ENCODE measurements at regions not wholly inside any gene's neighbourhood (a gene's known extent, or its start where the extent isn't known, plus 50 kb on each side); places are given as distances from the start of the nearest gene placed in this dataset.

DNA sequence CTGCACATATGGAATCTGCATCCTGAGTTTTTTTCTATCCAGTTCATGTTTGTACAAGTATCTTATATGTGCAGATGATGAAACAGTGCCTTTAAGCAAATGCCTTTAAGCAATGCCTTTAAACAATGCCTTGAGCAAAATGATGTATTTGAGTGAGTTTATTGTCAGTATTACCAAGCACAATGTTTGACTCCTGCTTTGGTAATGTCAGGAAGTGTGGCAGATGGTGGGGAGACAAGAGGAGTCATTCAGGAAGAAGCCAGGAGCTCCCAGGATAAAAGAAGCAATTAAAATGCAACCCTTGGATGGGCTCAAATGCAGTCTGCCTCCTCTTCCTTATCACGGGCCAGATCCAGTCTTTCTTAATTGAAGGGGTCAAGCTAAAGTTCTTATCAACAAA, 108.7 kb upstream of the KCNJ15 start:
- DNase-seq (ENCODE audit: low read depth), result peak; percentile 62

DNA sequence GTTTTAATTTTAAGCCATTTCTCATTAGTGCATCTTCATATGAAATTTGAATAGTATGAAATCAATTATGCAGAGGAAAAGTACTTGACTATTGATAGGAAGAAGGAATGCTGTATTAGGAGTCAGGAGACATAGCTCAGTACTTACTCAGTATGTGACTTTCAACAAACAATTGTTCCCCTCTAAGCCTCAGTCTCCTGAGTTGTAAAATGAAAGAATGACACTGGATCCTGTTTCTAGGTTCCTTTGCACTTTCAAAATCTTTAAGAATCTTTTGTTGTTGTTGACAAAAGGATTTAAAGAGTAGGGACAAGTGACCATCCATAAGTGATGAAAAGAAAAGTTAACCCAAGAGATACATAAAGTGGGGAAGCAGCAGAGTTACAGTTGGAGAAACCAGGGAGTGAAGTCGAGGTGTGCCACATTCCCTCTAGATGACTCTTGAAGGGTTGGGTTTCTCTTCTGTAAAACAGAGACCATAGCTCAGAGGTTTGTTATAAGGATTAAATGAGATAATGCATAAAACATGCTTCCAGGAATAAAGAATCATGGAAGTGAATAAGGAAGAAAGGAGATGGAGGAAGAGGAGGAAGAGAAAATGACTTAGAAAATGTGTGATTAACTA, 105.7 kb upstream of the KCNJ15 start:
- DNase-seq (ENCODE audit: low read depth), result no peak

DNA sequence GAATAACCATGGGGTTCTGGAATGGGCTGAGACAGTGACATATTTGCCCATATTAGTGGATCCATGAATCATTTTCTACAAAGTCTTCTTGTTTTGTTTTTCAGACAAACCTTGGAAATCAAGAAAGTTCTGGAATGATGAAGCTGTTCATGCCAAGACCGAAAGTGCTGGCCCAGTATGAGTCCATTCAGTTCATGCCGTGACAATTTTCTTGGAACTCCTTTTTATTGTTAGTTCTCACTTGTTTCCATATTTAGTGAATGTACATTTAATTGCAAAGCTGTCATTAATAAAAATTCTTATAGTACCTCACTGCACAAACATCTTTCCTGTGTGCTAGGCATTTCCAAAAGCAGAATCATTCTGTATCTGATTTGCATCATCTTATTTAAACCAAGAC, 100.6 kb upstream of the KCNJ15 start:
- DNase-seq (ENCODE audit: low read depth), result no peak

DNA sequence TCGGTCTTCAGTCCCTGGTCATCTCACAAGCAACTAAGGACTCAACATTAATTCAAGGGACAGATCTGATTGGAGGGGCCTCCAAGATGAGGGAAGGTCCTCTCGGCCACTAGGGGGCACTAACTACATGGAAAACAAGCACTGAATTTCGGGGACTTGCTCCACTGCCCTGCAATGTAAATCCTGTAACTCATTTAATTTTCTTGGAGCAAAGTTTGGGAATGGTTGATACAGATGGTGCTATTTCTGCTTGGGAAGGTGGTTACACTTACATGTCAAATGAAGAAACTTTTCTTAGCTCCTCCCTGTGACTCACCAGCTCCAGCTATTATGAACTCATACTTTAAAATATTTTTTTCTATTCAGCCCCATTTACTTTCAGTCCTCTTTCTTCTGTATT, 97.4 kb upstream of the KCNJ15 start:
- peak; percentile 71 for DNase-seq (ENCODE audit: low read depth)

DNA sequence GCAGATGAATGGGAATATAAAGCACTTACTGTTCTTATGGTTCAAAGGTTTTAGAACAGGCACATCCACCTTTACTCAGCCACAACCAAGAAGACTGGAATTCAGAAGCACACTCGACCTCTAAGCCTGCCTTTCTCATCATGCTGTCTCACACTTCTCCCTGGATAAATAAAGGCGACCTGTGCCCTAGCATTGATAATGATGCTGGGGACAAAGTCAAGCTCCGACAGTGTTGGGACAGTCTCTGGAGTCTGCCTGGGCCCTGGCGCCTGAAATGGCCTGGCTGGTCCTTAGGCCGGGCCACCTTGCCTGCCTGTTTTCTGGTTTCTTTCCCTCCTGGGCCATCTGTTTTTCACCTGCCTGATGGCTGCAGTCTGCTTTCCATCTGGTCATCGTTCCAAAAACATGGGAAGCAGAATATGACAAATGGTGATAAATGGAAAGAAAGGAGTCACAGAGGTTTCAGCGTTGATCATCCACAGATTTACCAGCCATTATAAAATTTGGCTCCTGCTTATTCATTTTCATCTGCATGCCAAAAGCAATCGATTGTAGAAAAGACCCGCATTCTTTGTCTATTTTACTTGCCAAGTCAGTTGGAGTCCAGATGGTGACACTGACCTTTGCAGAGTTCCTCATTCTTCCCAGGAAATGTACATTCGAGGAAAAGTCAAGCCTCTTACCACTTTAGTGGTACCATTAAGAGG, 91.2 kb upstream of the KCNJ15 start:
- DNase-seq (ENCODE audit: low read depth), result no peak

DNA sequence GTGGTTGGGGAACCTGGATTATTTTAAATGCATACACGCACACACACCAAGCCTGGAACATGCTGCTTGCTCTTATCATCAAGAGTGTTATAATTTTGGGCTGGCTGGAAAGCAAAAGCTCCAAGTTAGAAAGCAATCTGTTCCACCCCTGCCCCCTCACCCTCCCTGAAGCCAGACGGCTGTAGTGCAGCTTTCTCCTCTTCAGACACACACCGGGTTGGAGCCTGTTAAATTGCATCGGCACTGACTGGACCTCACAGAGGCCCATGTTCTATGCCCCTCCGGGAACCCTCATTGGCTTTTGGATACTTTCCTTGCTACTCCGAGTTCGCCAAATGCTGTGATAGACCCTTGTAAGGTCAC, 90.6 kb upstream of the KCNJ15 start:
- DNase-seq (ENCODE audit: low read depth), result no peak

DNA sequence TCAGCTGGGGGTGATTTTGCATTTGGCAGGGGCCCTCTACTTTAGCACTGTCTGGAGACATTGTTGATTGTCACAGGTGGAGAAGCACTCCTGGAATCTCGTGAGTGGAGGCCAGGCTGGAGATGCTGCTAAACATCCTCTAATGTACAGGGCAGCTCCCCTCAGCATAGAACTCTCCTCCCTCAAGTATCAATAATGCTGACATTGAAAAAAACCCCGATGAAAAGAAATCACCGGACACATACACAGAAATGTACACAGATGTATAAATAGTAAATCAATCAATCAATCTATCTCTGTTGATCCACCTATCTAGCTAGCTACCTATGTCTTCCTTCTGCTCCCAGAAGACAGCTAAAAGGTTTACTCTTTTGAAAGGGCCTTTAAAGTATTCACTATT, 89.4 kb upstream of the KCNJ15 start:
- no peak for DNase-seq (ENCODE audit: low read depth)

DNA sequence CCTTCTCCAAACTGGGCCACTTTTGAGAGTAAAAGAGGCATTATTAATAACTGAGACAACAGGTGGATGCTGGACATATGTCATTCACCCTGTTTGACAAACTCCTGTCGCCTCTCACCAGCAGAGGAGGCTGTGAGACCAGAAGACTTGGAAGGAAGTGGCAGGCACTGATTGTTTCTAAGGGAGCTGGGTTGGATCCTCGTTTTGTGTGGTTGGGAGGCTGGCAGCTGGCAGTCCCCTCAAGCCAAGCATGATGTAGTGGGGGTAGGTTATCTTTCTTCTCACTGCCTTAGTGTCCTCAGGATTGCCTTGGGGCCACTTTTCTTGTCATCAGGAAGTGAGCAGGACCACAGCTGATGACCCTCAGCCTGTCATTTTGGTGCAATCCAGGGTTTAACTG, 86.5 kb upstream of the KCNJ15 start:
- DNase-seq (ENCODE audit: low read depth), result peak; percentile 78

DNA sequence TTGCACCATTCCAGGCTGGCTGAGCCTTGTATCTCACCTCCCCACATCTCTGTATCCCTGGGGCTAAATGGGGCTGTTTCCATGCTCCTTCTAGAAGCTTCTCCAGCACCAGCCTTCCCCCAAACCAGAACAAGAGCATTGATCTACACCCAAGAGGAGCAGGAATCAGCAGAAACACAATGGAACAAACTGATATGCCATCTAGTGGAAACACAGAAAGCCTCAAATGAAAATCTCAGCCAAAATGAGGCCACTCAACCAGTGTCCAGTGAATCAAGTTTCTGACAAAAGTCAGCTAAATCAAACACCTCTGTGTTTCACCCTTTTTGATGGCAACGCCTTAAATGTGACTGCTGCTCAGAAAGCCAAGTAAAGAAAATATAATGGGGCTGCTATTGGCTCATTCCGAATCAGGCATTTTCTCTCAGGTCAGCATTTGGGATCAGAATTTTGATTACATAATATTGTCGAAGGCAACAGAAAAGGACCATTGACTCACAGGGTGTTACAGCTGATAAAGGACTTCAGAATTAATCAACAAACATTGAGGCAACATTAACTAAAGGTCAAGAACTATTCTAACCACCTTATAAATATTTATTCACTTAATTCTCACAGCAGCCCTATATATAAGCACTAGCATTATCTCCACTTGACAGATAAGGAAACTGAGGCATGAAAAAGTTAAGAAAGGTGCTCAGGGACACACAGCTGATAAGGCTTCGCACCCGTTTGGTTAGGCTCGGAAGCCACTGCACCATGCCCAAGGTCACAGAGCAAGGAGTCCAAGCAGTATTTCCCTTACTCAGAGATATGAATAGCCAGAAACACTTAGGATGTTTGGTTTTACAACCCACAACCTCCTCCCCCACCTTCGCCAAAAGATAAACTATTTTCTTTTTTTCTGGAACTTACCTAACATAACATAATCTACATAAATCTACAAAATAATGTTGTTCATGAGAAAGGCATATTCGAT, 85.8 kb upstream of the KCNJ15 start:
- peak; percentile 68 for DNase-seq (ENCODE audit: low read depth)

DNA sequence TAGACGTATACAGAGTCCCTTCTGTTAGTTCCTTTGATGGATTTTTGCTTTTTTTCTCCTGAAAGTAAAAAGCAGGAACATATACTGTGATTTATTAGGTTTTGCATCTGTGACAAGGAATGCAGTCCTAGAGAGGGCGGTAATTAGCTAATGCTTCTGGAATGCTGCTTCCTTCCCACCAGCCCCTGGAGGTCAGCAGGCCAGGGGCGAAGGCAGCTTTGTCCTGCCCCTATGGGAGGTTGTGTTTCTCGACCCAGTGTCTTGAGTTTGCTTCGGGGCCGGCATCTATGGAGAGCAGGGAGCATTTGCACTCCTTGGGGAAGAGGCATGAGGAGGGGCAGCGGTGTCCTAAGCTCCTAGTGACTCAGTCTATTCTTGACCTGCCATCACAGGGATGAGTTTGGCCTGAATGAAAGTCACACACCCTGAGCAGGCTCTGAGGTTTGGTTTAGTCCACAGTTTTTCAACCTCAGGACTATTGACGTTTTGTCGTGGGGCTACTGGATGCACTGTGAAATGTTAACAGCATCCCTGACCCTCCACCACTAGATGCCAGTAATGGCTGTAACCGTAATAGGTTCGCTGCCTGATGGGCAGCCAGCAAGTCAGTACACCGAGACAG, 85.0 kb upstream of the KCNJ15 start:
- DNase-seq (ENCODE audit: low read depth), result peak; percentile 91

DNA sequence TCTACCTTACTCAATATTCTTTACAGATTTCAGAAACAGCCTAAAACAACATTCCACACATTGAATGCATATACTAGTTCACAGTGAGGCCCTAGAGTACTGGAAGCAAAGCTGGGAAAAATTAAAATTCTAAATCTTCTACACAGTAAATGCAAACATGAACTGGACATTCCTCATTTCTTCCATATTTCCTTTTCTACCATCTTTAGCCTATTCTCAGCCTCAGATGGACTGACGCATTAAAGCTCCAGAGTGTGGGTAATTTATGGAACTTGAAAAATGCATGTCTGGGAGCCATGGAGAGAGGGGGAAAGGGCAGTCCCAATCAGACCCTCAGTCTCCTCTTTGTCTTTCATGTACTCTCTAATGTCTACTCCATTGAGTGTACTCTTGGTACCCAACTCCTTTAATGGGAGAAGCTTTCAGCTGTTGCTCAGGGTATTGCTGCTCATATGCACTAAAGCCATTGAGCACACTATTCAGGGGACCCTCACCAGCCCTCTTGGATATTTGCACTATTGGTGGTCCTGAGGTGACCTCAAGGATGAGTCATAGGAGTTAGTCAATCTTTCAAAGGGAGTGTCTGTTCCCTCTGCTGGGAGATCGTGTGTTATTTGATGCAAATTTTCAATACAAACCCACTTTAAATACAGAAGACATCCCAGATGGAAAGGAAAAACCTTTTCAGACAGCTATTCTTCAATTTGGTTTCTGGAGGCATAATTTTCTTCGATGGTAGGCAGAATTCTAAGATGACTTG, 83.3 kb upstream of the KCNJ15 start:
- DNase-seq (ENCODE audit: low read depth), result no peak

DNA sequence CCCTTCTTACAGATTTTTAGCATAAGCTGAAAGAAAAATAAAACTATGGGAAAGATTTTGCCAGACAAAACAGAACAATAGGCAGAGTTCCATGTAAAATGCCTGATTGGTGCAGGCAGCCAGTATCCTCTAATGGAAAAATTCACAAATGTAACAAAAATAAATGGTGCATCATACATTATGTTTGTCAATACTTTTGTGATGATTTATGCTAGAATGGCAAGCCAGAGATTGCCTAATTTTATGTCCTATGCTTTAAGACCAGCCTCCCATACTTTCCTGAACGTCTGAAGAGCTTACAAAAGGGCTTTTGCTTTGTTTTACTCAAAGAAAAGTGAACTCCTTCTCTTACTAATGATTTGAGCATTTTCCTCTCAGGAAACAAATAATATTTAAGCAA, 81.5 kb upstream of the KCNJ15 start:
- DNase-seq (ENCODE audit: low read depth), result no peak

DNA sequence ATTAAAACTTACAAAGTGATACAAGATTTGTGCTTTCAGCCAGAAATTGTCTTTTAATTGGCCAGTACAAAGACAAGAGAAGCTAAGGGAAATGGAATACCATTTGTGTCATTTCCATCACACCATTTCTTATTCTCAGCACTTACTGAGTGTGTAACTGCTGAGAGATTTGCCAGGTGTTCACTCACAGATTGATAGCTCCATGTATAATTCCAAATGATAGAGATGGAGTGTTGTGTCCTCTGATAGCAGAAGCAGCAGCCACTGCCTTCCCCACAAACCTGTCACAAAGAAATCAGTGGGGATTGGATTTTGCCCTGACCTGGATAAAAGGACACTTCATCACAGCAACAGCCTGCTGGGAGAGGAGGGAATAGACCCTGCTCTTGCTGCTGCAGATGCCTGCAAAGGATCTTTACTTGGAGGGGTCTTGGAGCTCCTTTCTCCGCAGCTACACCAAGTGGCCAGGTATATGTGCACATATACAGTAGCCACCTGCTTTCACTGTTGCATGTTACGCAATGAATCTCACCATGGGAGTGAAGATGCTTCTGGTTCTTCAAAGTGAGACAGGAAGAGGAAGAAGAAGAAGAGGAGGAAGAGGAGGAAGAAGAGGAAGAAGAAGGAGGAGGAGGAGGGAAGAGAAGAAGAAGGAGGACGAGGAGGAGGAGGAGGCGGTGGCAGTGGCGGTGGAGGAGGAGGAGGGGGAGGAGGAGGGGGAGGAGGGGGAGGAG, 78.7 kb upstream of the KCNJ15 start:
- DNase-seq (ENCODE audit: low read depth), result no peak

DNA sequence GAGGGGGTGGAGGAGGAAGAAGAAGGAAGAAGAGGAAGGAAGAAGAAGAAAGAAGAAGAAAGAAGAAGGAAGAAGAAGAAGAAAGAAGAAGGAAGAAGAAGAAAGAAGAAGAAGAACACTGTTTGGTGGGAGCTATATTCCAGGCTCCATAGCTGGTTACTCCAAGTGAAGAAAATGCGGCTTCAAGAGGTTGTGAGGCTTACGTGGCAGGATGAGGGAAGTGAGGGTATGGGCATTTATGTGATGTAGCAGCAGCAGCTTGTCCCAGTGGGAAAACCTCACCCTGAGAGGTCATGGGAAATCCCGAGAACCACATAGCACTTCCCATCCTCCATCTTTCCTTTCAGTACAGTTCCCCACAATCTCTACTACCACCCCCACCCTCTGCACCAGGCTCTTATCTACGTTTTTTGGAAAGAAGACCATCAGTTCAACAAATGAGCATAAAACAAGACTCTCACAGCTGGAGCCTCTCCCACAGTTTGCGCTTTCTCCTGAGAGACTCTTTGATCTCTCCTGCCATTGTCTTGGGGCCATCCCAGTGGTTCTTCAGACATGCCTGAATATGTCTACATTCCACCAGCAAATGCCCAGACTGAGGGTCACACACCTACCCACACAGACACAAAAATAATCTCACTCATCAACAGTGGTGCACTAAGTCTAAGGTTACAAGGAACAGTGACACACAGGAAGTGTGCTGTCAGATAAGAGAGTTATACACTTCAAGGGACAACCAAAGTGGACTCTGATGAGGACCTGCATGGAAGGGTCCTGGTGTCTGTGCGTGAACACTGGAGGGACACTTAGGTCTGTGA, 77.9 kb upstream of the KCNJ15 start:
- DNase-seq (ENCODE audit: low read depth), result peak; percentile 49

DNA sequence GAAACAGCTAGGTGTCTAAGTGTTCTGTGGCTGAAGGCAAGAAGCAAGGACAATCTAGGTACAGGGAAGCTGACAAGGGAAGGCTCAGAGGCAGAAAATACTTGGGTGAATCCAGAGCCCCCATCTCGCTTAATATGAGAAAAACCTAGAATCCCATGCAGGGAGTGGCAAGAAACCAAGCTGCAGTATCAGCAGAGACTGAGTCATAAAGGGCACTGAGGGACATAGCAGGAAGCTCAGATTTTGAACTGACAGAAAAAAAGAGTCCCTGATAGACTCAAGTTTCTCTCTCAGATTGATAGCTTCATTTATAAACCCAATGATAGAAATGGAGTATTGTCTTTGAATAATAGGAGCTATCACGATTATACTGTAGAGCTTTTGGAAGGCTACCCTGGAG, 77.3 kb upstream of the KCNJ15 start:
- DNase-seq (ENCODE audit: low read depth), result peak; percentile 55

DNA sequence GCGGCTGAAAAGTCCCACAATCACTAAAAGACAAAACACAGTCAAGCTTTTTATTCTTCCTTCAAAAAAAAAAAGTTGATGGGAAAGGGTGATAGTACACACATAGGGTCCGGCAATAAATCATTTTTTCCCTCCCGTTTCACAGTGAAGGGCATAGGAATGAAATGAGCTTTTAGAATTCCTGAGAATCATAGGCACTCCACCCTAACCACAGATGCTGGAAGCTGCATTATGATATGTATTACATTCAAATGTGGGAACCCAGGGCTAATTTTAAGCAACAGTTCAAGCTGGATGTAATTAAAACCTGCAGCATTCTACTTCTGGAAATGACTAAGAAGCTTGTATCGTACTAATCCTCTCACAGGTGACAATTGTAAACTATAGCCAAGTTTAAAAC, 75.7 kb upstream of the KCNJ15 start:
- peak; percentile 61 for DNase-seq (ENCODE audit: low read depth)

DNA sequence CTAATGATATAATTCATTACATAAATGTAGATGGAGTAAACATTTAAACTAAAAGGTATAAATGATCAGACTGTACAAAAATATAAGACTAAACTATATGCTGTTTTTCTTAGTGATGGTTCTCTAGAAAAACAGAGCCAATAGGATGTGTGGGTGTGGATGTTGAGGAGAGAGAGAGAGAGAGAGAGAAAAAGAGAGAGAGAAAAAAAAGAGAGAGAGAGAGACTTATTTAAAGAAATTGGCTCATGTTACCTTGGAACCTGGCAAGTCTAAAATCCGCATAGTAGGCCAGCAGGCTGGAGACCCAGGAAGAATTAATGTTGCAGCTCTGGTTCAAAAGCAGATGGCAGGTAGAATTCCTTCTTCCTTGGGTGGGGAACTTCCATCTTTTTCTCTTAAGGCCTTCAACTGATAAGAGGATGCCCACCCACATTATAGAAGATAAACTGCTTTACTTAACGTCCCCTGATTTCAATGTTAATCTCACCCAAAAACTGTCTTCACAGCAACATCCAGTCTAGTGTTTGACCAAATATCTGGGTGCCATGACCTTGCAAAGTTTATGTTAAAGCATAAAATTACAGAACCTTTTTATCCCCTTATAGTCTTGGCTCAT, 74.3 kb upstream of the KCNJ15 start:
- no peak for DNase-seq (ENCODE audit: low read depth)

DNA sequence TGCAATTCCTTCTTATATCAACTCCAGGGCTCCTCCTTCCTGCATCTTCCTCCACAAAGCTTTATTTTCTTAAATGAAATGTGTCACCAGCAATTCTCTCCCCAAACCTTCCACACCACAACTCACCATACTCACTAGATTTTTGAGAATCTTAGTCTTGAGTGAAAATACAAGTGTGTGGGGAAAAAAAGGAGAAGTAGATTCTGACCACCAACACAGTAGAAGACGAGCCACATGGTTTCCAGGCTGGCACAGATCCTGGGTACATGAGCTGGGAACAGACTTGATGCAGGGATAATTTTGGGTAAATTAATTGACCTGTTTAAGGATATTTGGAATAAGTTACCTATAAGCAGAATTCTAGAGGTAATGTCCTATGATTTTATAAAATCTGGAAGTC, 72.8 kb upstream of the KCNJ15 start:
- no peak for DNase-seq (ENCODE audit: low read depth)

DNA sequence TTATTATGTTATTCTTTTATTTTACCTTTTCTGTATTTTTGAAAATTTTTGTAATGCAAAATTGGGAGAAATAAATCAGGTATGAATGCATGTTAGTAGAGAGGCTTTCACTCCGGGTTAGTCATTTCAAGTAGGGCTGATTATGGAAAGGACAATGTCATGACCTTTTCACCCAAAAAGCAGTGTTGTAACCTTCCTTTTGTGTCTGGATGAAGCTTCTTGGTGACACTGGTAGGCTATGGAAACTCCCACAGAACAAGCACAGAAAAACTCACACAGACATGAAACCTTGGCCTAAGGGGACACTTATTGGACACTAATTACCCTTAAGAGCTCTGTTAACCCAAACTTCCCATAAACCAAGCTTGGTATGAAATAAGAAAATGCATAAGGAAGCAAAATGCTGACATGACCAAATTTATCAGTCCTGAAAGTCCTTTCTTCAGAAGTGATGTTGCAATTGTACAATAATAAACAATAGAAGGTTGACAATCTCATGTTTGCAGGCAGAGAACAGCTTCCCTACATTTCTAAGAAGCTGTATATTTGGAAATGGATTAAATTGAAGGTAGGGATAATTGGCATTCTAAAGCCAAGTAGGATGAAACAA, 70.0 kb upstream of the KCNJ15 start:
- no peak for DNase-seq (ENCODE audit: low read depth)
